ENCODE measurements at regions not wholly inside any gene's neighbourhood (a gene's known extent, or its start where the extent isn't known, plus 50 kb on each side); places are given as distances from the start of the nearest gene placed in this dataset.

DNA sequence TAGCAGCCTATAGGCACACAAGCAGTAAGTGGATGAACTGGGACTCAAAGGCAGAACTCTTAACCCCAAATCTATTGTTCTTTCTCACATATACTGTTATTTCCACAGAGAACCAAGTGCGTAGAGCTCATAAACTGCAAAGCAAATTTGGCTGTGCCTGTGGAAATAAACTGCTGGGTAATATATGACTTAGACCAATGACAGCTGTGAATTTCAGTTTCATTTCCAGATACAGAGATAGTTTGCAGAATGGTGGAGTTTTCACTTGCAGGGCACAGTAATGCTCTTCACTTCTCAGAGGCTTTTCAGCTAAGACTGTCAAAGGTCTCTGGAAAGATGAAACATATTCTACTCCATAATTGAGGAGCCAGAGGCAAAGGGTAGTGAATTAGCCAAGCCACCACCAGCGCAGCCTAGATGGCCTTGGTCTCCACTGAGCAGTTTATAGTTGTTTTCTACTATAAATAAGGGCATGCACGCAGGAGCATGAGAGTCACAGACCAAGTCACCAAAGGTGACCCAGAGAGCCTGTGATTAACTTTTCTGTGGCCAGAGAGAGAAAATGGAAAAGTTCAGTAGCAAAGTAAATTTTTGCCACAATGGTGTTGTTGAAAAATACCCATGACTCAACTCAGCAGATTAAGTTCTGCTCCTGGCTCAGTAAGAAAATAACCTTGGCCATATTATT, 180.7 kb upstream of the GRM7 start:
- TF ChIP-seq SP4 (CRISPR knock-in tag; IDR thresholded peaks at IDR 0.05) (no peak), ZNF34 (CRISPR knock-in tag; IDR thresholded peaks at IDR 0.05; ENCODE audit: borderline replicate concordance) (no peak), TAF15 (IDR thresholded peaks at IDR 0.05; ENCODE audit: low read depth, low read length, poor library complexity, severe bottlenecking) (no peak), ZNF530 (CRISPR knock-in tag; IDR thresholded peaks at IDR 0.05; ENCODE audit: low read depth) (no peak)
